Astrocyte (in vitro differentiated cells and primary cell): ENCODE measurements at regions not wholly inside any gene's neighbourhood (a gene's known extent, or its start where the extent isn't known, plus 50 kb on each side); places are given as distances from the start of the nearest gene placed in this dataset.

Experiments
- EZH2 ChIP-seq: IDR thresholded peaks from 2 replicates; pipeline ENCODE4 v1.6.1; 2012; ENCODE audit warnings: mild to moderate bottlenecking, low read length, inconsistent platforms; ENCODE audit not compliant: insufficient read depth
- TF ChIP-seq, protein P1 (sequence below): IDR thresholded peaks from 2 replicates; pipeline ENCODE4 v1.5.1; 2011; ENCODE audit warnings: low read depth, mild to moderate bottlenecking, inconsistent platforms, low read length, moderate library complexity; ENCODE audit not compliant: insufficient read depth

GRCh38 chr6:86147311-86147710 is 504.6 kb upstream of the SYNCRIP start:
- TF ChIP-seq, protein P1, sequence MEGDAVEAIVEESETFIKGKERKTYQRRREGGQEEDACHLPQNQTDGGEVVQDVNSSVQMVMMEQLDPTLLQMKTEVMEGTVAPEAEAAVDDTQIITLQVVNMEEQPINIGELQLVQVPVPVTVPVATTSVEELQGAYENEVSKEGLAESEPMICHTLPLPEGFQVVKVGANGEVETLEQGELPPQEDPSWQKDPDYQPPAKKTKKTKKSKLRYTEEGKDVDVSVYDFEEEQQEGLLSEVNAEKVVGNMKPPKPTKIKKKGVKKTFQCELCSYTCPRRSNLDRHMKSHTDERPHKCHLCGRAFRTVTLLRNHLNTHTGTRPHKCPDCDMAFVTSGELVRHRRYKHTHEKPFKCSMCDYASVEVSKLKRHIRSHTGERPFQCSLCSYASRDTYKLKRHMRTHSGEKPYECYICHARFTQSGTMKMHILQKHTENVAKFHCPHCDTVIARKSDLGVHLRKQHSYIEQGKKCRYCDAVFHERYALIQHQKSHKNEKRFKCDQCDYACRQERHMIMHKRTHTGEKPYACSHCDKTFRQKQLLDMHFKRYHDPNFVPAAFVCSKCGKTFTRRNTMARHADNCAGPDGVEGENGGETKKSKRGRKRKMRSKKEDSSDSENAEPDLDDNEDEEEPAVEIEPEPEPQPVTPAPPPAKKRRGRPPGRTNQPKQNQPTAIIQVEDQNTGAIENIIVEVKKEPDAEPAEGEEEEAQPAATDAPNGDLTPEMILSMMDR, result no peak
- no peak for TF ChIP-seq EZH2
